ENCODE measurements at regions not wholly inside any gene's neighbourhood (a gene's known extent, or its start where the extent isn't known, plus 50 kb on each side); places are given as distances from the start of the nearest gene placed in this dataset.

GRCh38 chr7:25665374-25665773 is 437.1 kb upstream of the NPVF start:
- ChIA-PET RAD21 (ENCODE audit: low non-redundant PET in 1 of 2, low total read pairs in 2 of 2, uncharacterized antibody in 2 of 2, unreplicated experiment in 2 of 2) (no interaction called here), POLR2A (no interaction called here), CTCF (no interaction called here)
- peaks cover 66% of the 10 kb centered on the region for H3K27me3 ChIP-seq (ENCODE audit: insufficient read depth, low read length)
- intact Hi-C loops (cut with micrococcal nuclease) = no loop called here
- TF ChIP-seq SIN3A (IDR thresholded peaks at IDR 0.05; ENCODE audit: low read depth) = no peak
- TF ChIP-seq MAX (IDR thresholded peaks at IDR 0.05) = no peak
- TF ChIP-seq REST (IDR thresholded peaks at IDR 0.05; ENCODE audit: low read depth) = no peak
- TF ChIP-seq SP1 (IDR thresholded peaks at IDR 0.05; ENCODE audit: low read depth) = no peak
- no peak for TF ChIP-seq JUND (IDR thresholded peaks at IDR 0.05)
- TF ChIP-seq POLR2A (IDR thresholded peaks at IDR 0.05; ENCODE audit: borderline replicate concordance, extremely low read depth, insufficient read depth, insufficient read length) = no peak
- no peak for TF ChIP-seq ZNF274 (IDR thresholded peaks at IDR 0.05; ENCODE audit: low read depth, low read length)
- no peak for TF ChIP-seq CBX3 (IDR thresholded peaks at IDR 0.05; ENCODE audit: low read depth)
- no peak for TF ChIP-seq CTCF (IDR thresholded peaks at IDR 0.05 in 2 of 3, conservative IDR thresholded peaks at IDR 0.05 in 1 of 3; ENCODE audit: borderline replicate concordance in 1 of 3, insufficient read depth in 1 of 3, low read depth in 2 of 3, low read length in 2 of 3)
- TF ChIP-seq YY1 (IDR thresholded peaks at IDR 0.05; ENCODE audit: extremely low read depth, insufficient replicate concordance, low read depth, low read length) = no peak
- TF ChIP-seq ZFX (IDR thresholded peaks at IDR 0.05) = no peak
- no peak for TF ChIP-seq EGR1 (IDR thresholded peaks at IDR 0.05; ENCODE audit: low read depth)
- TF ChIP-seq EZH2phosphoT487 (IDR thresholded peaks at IDR 0.05; ENCODE audit: borderline replicate concordance) = no peak
- no peak for TF ChIP-seq CEBPB (IDR thresholded peaks at IDR 0.05; ENCODE audit: low read depth)
- no peak for TF ChIP-seq ELF1 (IDR thresholded peaks at IDR 0.05; ENCODE audit: borderline replicate concordance, low read depth)
- TF ChIP-seq RAD21 (IDR thresholded peaks at IDR 0.05; ENCODE audit: low read depth) = no peak
- DNase-seq (ENCODE audit: low read depth, low spot score) (no peak), ATAC-seq (no peak)
- H2AFZ ChIP-seq (ENCODE audit: low read depth, low read length, poor library complexity, severe bottlenecking) = no peak overlapping the region
- no peaks in the 10 kb centered on the region for H3K79me2 ChIP-seq (ENCODE audit: insufficient read depth, low read length)
- no peaks in the 10 kb centered on the region for H3K36me3 ChIP-seq (ENCODE audit: control insufficient read depth in 1 of 2, insufficient read depth in 2 of 2, low read length in 2 of 2)
- no peaks in the 10 kb centered on the region for H3K9me3 ChIP-seq (ENCODE audit: control insufficient read depth in 1 of 2, insufficient read depth in 1 of 2, low read depth in 1 of 2, low read length in 2 of 2)
- no peaks in the 10 kb centered on the region for H3K9me2 ChIP-seq (ENCODE audit: insufficient read depth)
- no peak overlapping the region for H3K9ac ChIP-seq (ENCODE audit: low read length)
- H4K20me1 ChIP-seq (ENCODE audit: insufficient read depth) = no peaks in the 10 kb centered on the region
- no peak overlapping the region for H3K27ac ChIP-seq (ENCODE audit: low read depth, low read length)
- H3K4me1 ChIP-seq (ENCODE audit: control insufficient read depth in 1 of 2, insufficient read depth in 2 of 2, low read length in 2 of 2) = no peaks in the 10 kb centered on the region
- BruUV-seq (replicated peaks) = no TSS peak
- no peak overlapping the region for H3K4me3 ChIP-seq (replicated peaks in 1 of 2; ENCODE audit: low read depth in 1 of 2, low read length in 2 of 2)
- no peak overlapping the region for H3K4me2 ChIP-seq (ENCODE audit: low read length)

Data from HCT116 (cell line).